ENCODE measurements at regions not wholly inside any gene's neighbourhood (a gene's known extent, or its start where the extent isn't known, plus 50 kb on each side); places are given as distances from the start of the nearest gene placed in this dataset.

- intact Hi-C loops (cut with micrococcal nuclease), result no loop called here
- H3K4me1 Mint-ChIP-seq, result no peaks in the 10 kb centered on the region
- no peaks in the 10 kb centered on the region for H3K27me3 Mint-ChIP-seq
- ChIA-PET POLR2A (no interaction called here), CTCF (no interaction called here)
- DNase-seq (no peak), ATAC-seq (ENCODE audit: low read depth) (no peak)
- H3K27ac Mint-ChIP-seq, result no peak overlapping the region
- H3K4me3 Mint-ChIP-seq, result no peak overlapping the region
- peaks cover 2% of the 10 kb centered on the region for H3K9me3 Mint-ChIP-seq
- TF ChIP-seq CTCF (IDR thresholded peaks at IDR 0.05), result no peak
- no peaks in the 10 kb centered on the region for H3K36me3 Mint-ChIP-seq (ENCODE audit: low read depth)
These were observed 466.4 kb downstream of the DIPK2A start for GRCh38 chr3:144437989-144438388.

GRCh38 chr3:144444061-144444460 lies 472.4 kb downstream of the DIPK2A start:
- ATAC-seq (ENCODE audit: low read depth), result no peak
- H3K4me3 Mint-ChIP-seq, result no peak overlapping the region
- CTCF ChIA-PET, result no interaction called here

GRCh38 chr3:144444546-144444945 lies 472.9 kb downstream of the DIPK2A start:
- ATAC-seq (ENCODE audit: low read depth), result no peak
- no peaks in the 10 kb centered on the region for H3K36me3 Mint-ChIP-seq (ENCODE audit: low read depth)
- H3K9me3 Mint-ChIP-seq, result no peaks in the 10 kb centered on the region
- no peak for DNase-seq
- H3K27me3 Mint-ChIP-seq, result no peaks in the 10 kb centered on the region
- no peak overlapping the region for H3K4me3 Mint-ChIP-seq
- intact Hi-C loops (cut with micrococcal nuclease), result no loop called here
- ChIA-PET CTCF (no interaction called here), POLR2A (no interaction called here)
- no peaks in the 10 kb centered on the region for H3K4me1 Mint-ChIP-seq
- no peak for TF ChIP-seq CTCF (IDR thresholded peaks at IDR 0.05)
- H3K27ac Mint-ChIP-seq, result no peak overlapping the region

More at GRCh38 chr3:144444061-144444460, 472.4 kb downstream of the DIPK2A start:
- Mint-ChIP-seq H3K27ac (no peak overlapping the region), H3K9me3 (no peaks in the 10 kb centered on the region), H3K27me3 (no peaks in the 10 kb centered on the region), H3K4me1 (no peaks in the 10 kb centered on the region), H3K36me3 (ENCODE audit: low read depth) (no peaks in the 10 kb centered on the region)
- no peak for TF ChIP-seq CTCF (IDR thresholded peaks at IDR 0.05)
- DNase-seq, result no peak
- intact Hi-C loops (cut with micrococcal nuclease), result no loop called here
- POLR2A ChIA-PET, result no interaction called here

- no peaks in the 10 kb centered on the region for H3K9me3 Mint-ChIP-seq
- H3K27me3 Mint-ChIP-seq, result no peaks in the 10 kb centered on the region
- no peaks in the 10 kb centered on the region for H3K36me3 Mint-ChIP-seq (ENCODE audit: low read depth)
- ChIA-PET POLR2A (no interaction called here), CTCF (interaction anchor here (0.5 kb wide), 1 partner anchor 684 kb away, joined by 3 read pairs; no protein-coding TSS in a partner anchor)
- DNase-seq (no peak), ATAC-seq (ENCODE audit: low read depth) (no peak)
- intact Hi-C loops (cut with micrococcal nuclease), result no loop called here
- H3K4me3 Mint-ChIP-seq, result no peak overlapping the region
- H3K27ac Mint-ChIP-seq, result no peak overlapping the region
- no peak for TF ChIP-seq CTCF (IDR thresholded peaks at IDR 0.05)
- H3K4me1 Mint-ChIP-seq, result no peaks in the 10 kb centered on the region
These were observed 484.3 kb downstream of the DIPK2A start for GRCh38 chr3:144455841-144456440.

- POLR2A ChIA-PET, result no interaction called here
- no peak for DNase-seq
- CTCF ChIA-PET, result no interaction called here
- Mint-ChIP-seq H3K27me3 (no peaks in the 10 kb centered on the region), H3K27ac (no peak overlapping the region), H3K4me3 (no peak overlapping the region), H3K9me3 (no peaks in the 10 kb centered on the region), H3K4me1 (no peaks in the 10 kb centered on the region), H3K36me3 (ENCODE audit: low read depth) (no peaks in the 10 kb centered on the region)
- no peak for ATAC-seq (ENCODE audit: low read depth)
- intact Hi-C loops (cut with micrococcal nuclease), result no loop called here
- TF ChIP-seq CTCF (IDR thresholded peaks at IDR 0.05), result no peak
These were observed 486.1 kb downstream of the DIPK2A start for GRCh38 chr3:144457758-144458157.

All from activated B cell treated with CpG ODN at 0.5 μM for 24 hours (primary cell).